ENCODE measurements at regions not wholly inside any gene's neighbourhood (a gene's known extent, or its start where the extent isn't known, plus 50 kb on each side); places are given as distances from the start of the nearest gene placed in this dataset.

GRCh38 chr4:187232796-187233195, 509.1 kb upstream of the FAT1 start:
- ChIA-PET CTCF (no interaction called here), POLR2A (no interaction called here)
- Histone ChIP-seq H3K9me3 (ENCODE audit: control extremely low read depth in 1 of 3, control insufficient read depth in 2 of 3, insufficient read depth in 1 of 3, low read length in 2 of 3) (no peaks in the 10 kb centered on the region), H2AFZ (ENCODE audit: insufficient read depth, low read depth, low read length, poor library complexity, severe bottlenecking) (no peak overlapping the region), H3K27me3 (replicated peaks in 1 of 4; ENCODE audit: control extremely low read depth in 1 of 4, control insufficient read depth in 3 of 4, insufficient read depth in 4 of 4, low read length in 3 of 4) (no peaks in the 10 kb centered on the region), H3K4me1 (ENCODE audit: control insufficient read depth in 2 of 2, insufficient read depth in 2 of 2, low read length in 2 of 2) (no peaks in the 10 kb centered on the region), H4K20me1 (ENCODE audit: control insufficient read depth, insufficient read depth, low read length, poor library complexity, severe bottlenecking) (no peaks in the 10 kb centered on the region), H3K27ac (ENCODE audit: low read length in 2 of 2) (no peak overlapping the region), H3K4me2 (replicated peaks; ENCODE audit: low read depth, low read length, poor library complexity, severe bottlenecking) (no peak overlapping the region), H3K36me3 (replicated peaks in 1 of 2; ENCODE audit: control extremely low read depth in 1 of 2, control insufficient read depth in 1 of 2, extremely low read depth in 1 of 2, insufficient read depth in 2 of 2, low read length in 1 of 2) (no peaks in the 10 kb centered on the region), H3K4me3 (ENCODE audit: control extremely low read depth in 1 of 5, extremely low read depth in 1 of 5, insufficient read depth in 1 of 5, low read depth in 2 of 5, low read length in 4 of 5) (no peak overlapping the region), H3K9ac (ENCODE audit: low read length) (no peak overlapping the region), H3K79me2 (ENCODE audit: control insufficient read depth, insufficient read depth, low read length) (no peaks in the 10 kb centered on the region)
- H3K27me3 Mint-ChIP-seq: no peaks in the 10 kb centered on the region
- no peak for DNase-seq
- no peak for TF ChIP-seq CTCF (IDR thresholded peaks at IDR 0.05)
- no peak for TF ChIP-seq EZH2 (IDR thresholded peaks at IDR 0.05; ENCODE audit: borderline replicate concordance, insufficient read depth, low read depth, low read length, poor library complexity, severe bottlenecking)
- H3K9me3 Mint-ChIP-seq (ENCODE audit: insufficient read depth): peaks cover 2% of the 10 kb centered on the region
- WGBS (ENCODE audit: insufficient coverage): 36% methylated on average over 1 of the region's 2 CpGs
- no peaks in the 10 kb centered on the region for H3K4me1 Mint-ChIP-seq
- intact Hi-C loops (cut with micrococcal nuclease): no loop called here
- H3K4me3 Mint-ChIP-seq: no peak overlapping the region
- ATAC-seq (ENCODE audit: low read depth): no peak
- no peak overlapping the region for H3K27ac Mint-ChIP-seq

GRCh38 chr4:187235456-187236170, 512.0 kb upstream of the FAT1 start:
- Histone ChIP-seq H3K79me2 (ENCODE audit: control insufficient read depth, insufficient read depth, low read length) (no peaks in the 10 kb centered on the region), H3K36me3 (replicated peaks in 1 of 2; ENCODE audit: control extremely low read depth in 1 of 2, control insufficient read depth in 1 of 2, extremely low read depth in 1 of 2, insufficient read depth in 2 of 2, low read length in 1 of 2) (no peaks in the 10 kb centered on the region), H3K9ac (ENCODE audit: low read length) (no peak overlapping the region), H4K20me1 (ENCODE audit: control insufficient read depth, insufficient read depth, low read length, poor library complexity, severe bottlenecking) (no peaks in the 10 kb centered on the region), H3K4me2 (replicated peaks; ENCODE audit: low read depth, low read length, poor library complexity, severe bottlenecking) (no peak overlapping the region), H3K4me3 (ENCODE audit: control extremely low read depth in 1 of 5, extremely low read depth in 1 of 5, insufficient read depth in 1 of 5, low read depth in 2 of 5, low read length in 4 of 5) (no peak overlapping the region), H3K27ac (ENCODE audit: low read length in 2 of 2) (no peak overlapping the region), H3K4me1 (ENCODE audit: control insufficient read depth in 2 of 2, insufficient read depth in 2 of 2, low read length in 2 of 2) (no peaks in the 10 kb centered on the region), H3K27me3 (replicated peaks in 1 of 4; ENCODE audit: control extremely low read depth in 1 of 4, control insufficient read depth in 3 of 4, insufficient read depth in 4 of 4, low read length in 3 of 4) (no peaks in the 10 kb centered on the region), H3K9me3 (ENCODE audit: control extremely low read depth in 1 of 3, control insufficient read depth in 2 of 3, insufficient read depth in 1 of 3, low read length in 2 of 3) (no peaks in the 10 kb centered on the region), H2AFZ (ENCODE audit: insufficient read depth, low read depth, low read length, poor library complexity, severe bottlenecking) (no peak overlapping the region)
- no peak overlapping the region for H3K4me3 Mint-ChIP-seq
- DNase-seq (no peak), ATAC-seq (ENCODE audit: low read depth) (no peak)
- intact Hi-C loops (cut with micrococcal nuclease): no loop called here
- H3K4me1 Mint-ChIP-seq: no peaks in the 10 kb centered on the region
- TF ChIP-seq CTCF (IDR thresholded peaks at IDR 0.05) (no peak), EZH2 (IDR thresholded peaks at IDR 0.05; ENCODE audit: borderline replicate concordance, insufficient read depth, low read depth, low read length, poor library complexity, severe bottlenecking) (no peak)
- no peak overlapping the region for H3K27ac Mint-ChIP-seq
- WGBS (ENCODE audit: insufficient coverage): 88% methylated on average over 13 of the region's 16 CpGs
- ChIA-PET POLR2A (no interaction called here), CTCF (no interaction called here)
- H3K27me3 Mint-ChIP-seq: no peaks in the 10 kb centered on the region
- H3K9me3 Mint-ChIP-seq (ENCODE audit: insufficient read depth): peaks cover 2% of the 10 kb centered on the region

Measured in B cell (primary cell).